Astrocyte of the spinal cord (primary cell): ENCODE measurements at regions not wholly inside any gene's neighbourhood (a gene's known extent, or its start where the extent isn't known, plus 50 kb on each side); places are given as distances from the start of the nearest gene placed in this dataset.
A peak's percentile ranks its signal among the peaks of the same experiment; 100 is the strongest.

ENCODE experiments used
- DNase-seq: peaks from one replicate; pipeline ENCODE4 v3.0.0; 2011; ENCODE audit warnings: low read depth, low spot score
- H3K4me3 ChIP-seq: 2 replicates; pipeline ENCODE4 v1.5.1; 2011; ENCODE audit warnings: low read depth, mild to moderate bottlenecking, low read length, moderate library complexity
- CTCF ChIP-seq: IDR thresholded peaks from 2 replicates; pipeline ENCODE4 v1.5.1; 2012; ENCODE audit warnings: low read depth, mild to moderate bottlenecking, low read length, inconsistent platforms
- in situ Hi-C: cut with HindIII; loops from 2 replicates; pipeline ENCODE4 v1.10.0; 2017; ENCODE audit warnings: low sequenced_read_pairs

GRCh38 chr2:219798430-219798829 lies 171.0 kb downstream of the SLC4A3 start:
- no peak overlapping the region for H3K4me3 ChIP-seq
- DNase-seq, result no peak
- in situ Hi-C loops, result no loop called here
- no peak for TF ChIP-seq CTCF

GRCh38 chr2:219803294-219803693 lies 175.9 kb downstream of the SLC4A3 start:
- in situ Hi-C loops, result no loop called here
- peak; percentile 72 for DNase-seq
- no peak overlapping the region for H3K4me3 ChIP-seq
- no peak for TF ChIP-seq CTCF

GRCh38 chr2:219810895-219811294 lies 183.5 kb downstream of the SLC4A3 start:
- DNase-seq, result no peak
- no peak for TF ChIP-seq CTCF
- H3K4me3 ChIP-seq, result no peak overlapping the region
- in situ Hi-C loops, result no loop called here

- in situ Hi-C loops, result no loop called here
These were observed 185.2 kb downstream of the SLC4A3 start for GRCh38 chr2:219812672-219813071.

GRCh38 chr2:219820767-219821166 lies 193.3 kb downstream of the SLC4A3 start:
- in situ Hi-C loops, result no loop called here
- DNase-seq, result no peak
- TF ChIP-seq CTCF, result no peak
- no peak overlapping the region for H3K4me3 ChIP-seq

More at GRCh38 chr2:219812672-219813071, 185.2 kb downstream of the SLC4A3 start:
- no peak for DNase-seq
- H3K4me3 ChIP-seq, result no peak overlapping the region
- TF ChIP-seq CTCF, result no peak

GRCh38 chr2:219823574-219823973 lies 196.1 kb downstream of the SLC4A3 start:
- DNase-seq, result no peak
- TF ChIP-seq CTCF, result no peak
- no peak overlapping the region for H3K4me3 ChIP-seq
- in situ Hi-C loops, result no loop called here

- no peak for DNase-seq
- H3K4me3 ChIP-seq, result no peak overlapping the region
- no peak for TF ChIP-seq CTCF
- in situ Hi-C loops, result no loop called here
These were observed 197.6 kb downstream of the SLC4A3 start for GRCh38 chr2:219824996-219825395.
